Lung (tissue), 11 donors: ENCODE measurements at regions not wholly inside any gene's neighbourhood (a gene's known extent, or its start where the extent isn't known, plus 50 kb on each side); places are given as distances from the start of the nearest gene placed in this dataset.

ENCODE experiments used
- ATAC-seq: fragments of 200-7000 bp; cut with Tn5 transposase; one replicate; pipeline ENCODE4 v1.9.1; 2020; ENCODE audit warnings: moderate number of reproducible peaks; ENCODE audit not compliant: insufficient read depth, low FRiP score
- DNase-seq, 3 donors: peaks; one replicate each; pipeline ENCODE4 v3.0.0-alpha.2; 2013 to 2017
- H3K27ac ChIP-seq, 2 donors: one replicate each; pipeline ENCODE4 v1.5.1; 2013; ENCODE audit warnings: mild to moderate bottlenecking in 2 of 2, moderate library complexity in 2 of 2, control low read depth in 1 of 2, inconsistent platforms in 1 of 2, low read depth in 1 of 2, low read length in 1 of 2
- H3K27me3 ChIP-seq, 3 donors: one replicate each; pipeline ENCODE4 v1.5.1; 2013; ENCODE audit warnings: low read length in 2 of 3; ENCODE audit not compliant: control insufficient read depth in 3 of 3, insufficient read depth in 3 of 3
- H3K36me3 ChIP-seq, 4 donors: one replicate each; pipeline ENCODE4 v1.5.1; 2013; ENCODE audit warnings: low read length in 4 of 4, mild to moderate bottlenecking in 1 of 4, moderate library complexity in 1 of 4; ENCODE audit not compliant: control insufficient read depth in 4 of 4, insufficient read depth in 4 of 4
- H3K4me1 ChIP-seq, 5 donors: one replicate each; pipeline ENCODE4 v1.5.1; 2013; ENCODE audit warnings: low read length in 5 of 5, mild to moderate bottlenecking in 2 of 5, moderate library complexity in 1 of 5; ENCODE audit not compliant: control insufficient read depth in 5 of 5, insufficient read depth in 5 of 5
- H3K4me3 ChIP-seq: one replicate; pipeline ENCODE4 v1.5.1; 2013; ENCODE audit warnings: mild to moderate bottlenecking, control low read depth, moderate library complexity
- H3K9ac ChIP-seq, 2 donors: one replicate each; pipeline ENCODE4 v1.5.1; 2013; ENCODE audit warnings: low read length in 2 of 2, control low read depth in 1 of 2; ENCODE audit not compliant: insufficient read depth in 1 of 2
- H3K9me3 ChIP-seq, 4 donors: one replicate each; pipeline ENCODE4 v1.5.1; 2013; ENCODE audit warnings: low read length in 3 of 4, mild to moderate bottlenecking in 1 of 4, moderate library complexity in 1 of 4; ENCODE audit not compliant: control insufficient read depth in 4 of 4, insufficient read depth in 3 of 4
- WGBS, 2 donors: extraction: QIAGEN DNeasy Blood & Tissue Kit; methylation state at CpG; one replicate each; pipeline ENCODE4 v1.1.7; 2013; 5-methylcytosine and 5-hydroxymethylcytosine counted together
- TF ChIP-seq, protein P1 (sequence below): IDR thresholded peaks from 2 replicates; pipeline ENCODE4 v1.5.1; 2012; ENCODE audit warnings: mild to moderate bottlenecking; ENCODE audit errors: control extremely low read depth, extremely low read depth
- donor health status: control.
- donor health status: control.
- donor health status: Bipolar disorder and iron deficiency.
- donor health status: healthy.
- donor health status: DM: yes; HTN: yes; CAD: no.

DNA sequence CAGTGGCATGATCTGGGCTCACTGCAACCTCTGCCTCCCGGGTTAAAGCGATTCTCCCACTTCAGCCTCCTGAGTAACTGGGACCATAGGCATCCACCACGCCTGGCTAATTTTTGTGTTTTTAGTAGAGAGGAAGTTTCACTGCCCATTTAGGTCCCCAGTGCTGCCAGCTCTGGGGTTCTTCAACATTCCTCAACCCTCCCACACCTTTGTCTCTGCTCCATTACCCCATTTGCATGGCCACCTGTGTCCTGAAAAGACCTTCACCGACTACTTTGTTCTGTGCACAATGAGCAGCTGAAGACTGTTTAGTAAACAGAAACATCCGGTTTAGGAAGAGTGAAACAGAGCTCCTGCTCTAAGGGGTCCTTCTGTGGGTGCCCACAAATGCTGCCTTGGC, 92.0 kb downstream of the FAM43A start:
- TF ChIP-seq, protein P1, sequence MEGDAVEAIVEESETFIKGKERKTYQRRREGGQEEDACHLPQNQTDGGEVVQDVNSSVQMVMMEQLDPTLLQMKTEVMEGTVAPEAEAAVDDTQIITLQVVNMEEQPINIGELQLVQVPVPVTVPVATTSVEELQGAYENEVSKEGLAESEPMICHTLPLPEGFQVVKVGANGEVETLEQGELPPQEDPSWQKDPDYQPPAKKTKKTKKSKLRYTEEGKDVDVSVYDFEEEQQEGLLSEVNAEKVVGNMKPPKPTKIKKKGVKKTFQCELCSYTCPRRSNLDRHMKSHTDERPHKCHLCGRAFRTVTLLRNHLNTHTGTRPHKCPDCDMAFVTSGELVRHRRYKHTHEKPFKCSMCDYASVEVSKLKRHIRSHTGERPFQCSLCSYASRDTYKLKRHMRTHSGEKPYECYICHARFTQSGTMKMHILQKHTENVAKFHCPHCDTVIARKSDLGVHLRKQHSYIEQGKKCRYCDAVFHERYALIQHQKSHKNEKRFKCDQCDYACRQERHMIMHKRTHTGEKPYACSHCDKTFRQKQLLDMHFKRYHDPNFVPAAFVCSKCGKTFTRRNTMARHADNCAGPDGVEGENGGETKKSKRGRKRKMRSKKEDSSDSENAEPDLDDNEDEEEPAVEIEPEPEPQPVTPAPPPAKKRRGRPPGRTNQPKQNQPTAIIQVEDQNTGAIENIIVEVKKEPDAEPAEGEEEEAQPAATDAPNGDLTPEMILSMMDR, result no peak
- WGBS, 2 donors, result 66 to 77% methylated on average over 5 of the region's 5 CpGs
- no peak for ATAC-seq
- H3K4me3 ChIP-seq, result no peak overlapping the region
- H3K27me3 ChIP-seq, result no peaks in the 10 kb centered on the region
- H3K4me1 ChIP-seq, result peaks cover 0 to 17% (median 0%) of the 10 kb centered on the region in 5 donors
- no peak overlapping the region for H3K27ac ChIP-seq
- H3K9me3 ChIP-seq, result no peaks in the 10 kb centered on the region
- no peak for DNase-seq
- no peaks in the 10 kb centered on the region for H3K36me3 ChIP-seq
- H3K9ac ChIP-seq, result no peak overlapping the region

DNA sequence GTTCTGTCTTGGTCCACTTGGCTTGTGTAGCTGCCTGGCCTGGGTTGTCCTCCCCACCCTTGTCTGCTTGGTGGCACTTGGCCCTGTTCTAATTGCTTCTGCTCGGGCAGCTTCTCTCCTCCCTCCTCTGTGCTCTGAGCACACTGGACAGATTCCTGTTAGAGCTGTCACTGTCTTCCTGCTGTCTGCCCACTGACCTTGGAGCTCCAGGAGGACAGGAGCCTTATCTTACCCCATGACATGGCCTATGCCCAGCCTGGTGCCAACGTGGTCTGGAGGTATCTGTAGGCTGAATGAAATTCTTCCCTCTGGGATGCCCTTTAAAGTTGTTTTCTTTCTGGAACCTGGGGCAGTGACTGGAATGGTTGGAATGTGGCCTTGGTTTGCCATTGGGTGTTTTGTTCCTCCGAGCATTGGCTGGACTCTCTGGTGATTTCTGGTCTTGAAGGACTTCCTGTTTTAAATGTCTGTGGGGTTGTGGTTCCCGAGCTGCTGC, 94.1 kb downstream of the FAM43A start:
- no peaks in the 10 kb centered on the region for H3K36me3 ChIP-seq
- H3K27ac ChIP-seq, result no peak overlapping the region
- no peak for ATAC-seq
- TF ChIP-seq, protein P1, result no peak
- H3K4me1 ChIP-seq, result peaks cover 0 to 13% (median 0%) of the 10 kb centered on the region in 5 donors
- WGBS, 2 donors, result 41 to 71% methylated on average over 4 of the region's 4 CpGs
- H3K9me3 ChIP-seq, result no peaks in the 10 kb centered on the region
- H3K9ac ChIP-seq, result no peak overlapping the region
- DNase-seq, result no peak
- no peak overlapping the region for H3K4me3 ChIP-seq
- H3K27me3 ChIP-seq, result no peaks in the 10 kb centered on the region

DNA sequence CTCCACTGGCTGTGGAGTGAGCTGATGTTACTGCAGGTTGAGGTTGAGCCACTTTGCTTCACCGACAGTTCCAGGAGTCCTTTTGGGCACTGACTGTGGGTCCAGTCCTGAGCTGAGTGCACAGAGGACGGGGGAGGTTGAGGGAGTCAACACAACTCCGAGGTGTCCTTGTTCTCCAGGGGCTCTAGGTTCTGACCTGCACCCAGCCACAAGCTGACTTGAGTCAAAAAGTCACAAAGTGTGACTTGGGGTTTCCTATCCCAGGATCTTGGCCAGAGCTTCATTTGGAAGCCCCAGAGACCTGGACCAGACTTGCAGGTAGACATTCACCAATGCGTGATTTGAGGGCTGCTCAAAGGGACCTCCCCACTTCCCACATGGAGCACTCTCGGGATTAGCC, 95.0 kb downstream of the FAM43A start:
- Histone ChIP-seq H3K27ac (no peak overlapping the region), H3K9me3 (no peaks in the 10 kb centered on the region), H3K36me3 (no peaks in the 10 kb centered on the region), H3K27me3 (no peaks in the 10 kb centered on the region), H3K4me3 (no peak overlapping the region), H3K4me1 (peaks cover 0 to 8% (median under 1%) of the 10 kb centered on the region in 5 donors), H3K9ac (no peak overlapping the region)
- WGBS, 2 donors, result 94% methylated on average over 5 of the region's 5 CpGs
- DNase-seq (no peak), ATAC-seq (no peak)
- TF ChIP-seq, protein P1, result no peak

DNA sequence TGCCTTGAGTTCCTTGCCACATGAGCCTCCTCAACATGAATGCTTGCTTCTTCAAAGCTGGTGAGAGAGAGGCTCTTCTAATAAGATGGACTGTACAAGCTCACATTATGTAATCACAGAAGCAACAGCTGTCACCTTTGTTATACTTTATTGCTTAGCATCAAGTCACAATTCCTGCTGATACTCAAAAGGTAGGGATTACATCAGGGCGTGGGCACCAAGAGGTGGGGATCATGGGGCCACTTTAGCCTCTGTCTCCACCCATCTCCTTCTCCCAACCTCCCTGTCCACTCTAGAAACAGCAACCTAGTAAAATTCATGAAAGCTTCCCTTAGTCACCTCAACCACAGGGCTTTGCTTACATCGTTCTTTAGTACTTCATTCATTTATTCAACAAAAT, 95.9 kb downstream of the FAM43A start:
- DNase-seq (no peak), ATAC-seq (no peak)
- TF ChIP-seq, protein P1, result no peak
- H3K4me1 ChIP-seq, result peaks cover 0 to 7% (median 0%) of the 10 kb centered on the region in 5 donors
- no peak overlapping the region for H3K27ac ChIP-seq
- H3K27me3 ChIP-seq, result no peaks in the 10 kb centered on the region
- no peaks in the 10 kb centered on the region for H3K36me3 ChIP-seq
- no peak overlapping the region for H3K9ac ChIP-seq
- 91 to 97% methylated on average over 2 of the region's 2 CpGs for WGBS, 2 donors
- no peak overlapping the region for H3K4me3 ChIP-seq
- no peaks in the 10 kb centered on the region for H3K9me3 ChIP-seq
